PFSK-1 (cell line): ENCODE measurements at regions not wholly inside any gene's neighbourhood (a gene's known extent, or its start where the extent isn't known, plus 50 kb on each side); places are given as distances from the start of the nearest gene placed in this dataset.

Source experiments
- FOXP2 ChIP-seq: optimal IDR thresholded peaks from 2 replicates; pipeline ENCODE3; 2011; ENCODE audit warnings: borderline replicate concordance, control low read depth, inconsistent platforms; ENCODE audit not compliant: insufficient read depth; ENCODE audit errors: extremely low read length, extremely low read depth
- POLR2AphosphoS5 ChIP-seq: IDR thresholded peaks from 2 replicates; pipeline ENCODE4 v1.6.1; 2012; ENCODE audit warnings: low read depth, mild to moderate bottlenecking, control low read depth, low read length, moderate library complexity
- REST ChIP-seq, 2 experiments: IDR thresholded peaks; 2 replicates each; pipeline versions ENCODE4 v1.6.1 to v1.8.0; 2011 to 2012; ENCODE audit warnings: low read depth in 2 of 2, low read length in 2 of 2, control low read depth in 1 of 2, inconsistent platforms in 1 of 2, mild to moderate bottlenecking in 1 of 2, moderate library complexity in 1 of 2; ENCODE audit not compliant: insufficient read depth in 1 of 2
- SIN3A ChIP-seq: IDR thresholded peaks from 2 replicates; pipeline ENCODE4 v1.6.1; 2012; ENCODE audit warnings: mild to moderate bottlenecking, low read length, moderate library complexity, borderline replicate concordance; ENCODE audit not compliant: insufficient read depth
- TAF1 ChIP-seq: IDR thresholded peaks from 2 replicates; pipeline ENCODE4 v1.6.1; 2012; ENCODE audit warnings: low read length, control low read depth, borderline replicate concordance; ENCODE audit not compliant: insufficient read depth

- TF ChIP-seq FOXP2 (no peak), REST (IDR thresholded peaks at IDR 0.05; ENCODE audit: insufficient read depth in 1 of 2, low read depth in 2 of 2, low read length in 2 of 2) (no peak), SIN3A (no peak), POLR2AphosphoS5 (no peak), TAF1 (no peak)
Measured at GRCh38 chr2:18829251-18829902, 240.0 kb upstream of the NT5C1B start.

GRCh38 chr2:18828296-18828695 is 238.9 kb upstream of the NT5C1B start:
- TF ChIP-seq TAF1 (no peak), FOXP2 (no peak), POLR2AphosphoS5 (no peak), REST (IDR thresholded peaks at IDR 0.05; ENCODE audit: insufficient read depth in 1 of 2, low read depth in 2 of 2, low read length in 2 of 2) (no peak), SIN3A (no peak)

- TF ChIP-seq SIN3A = no peak
- no peak for TF ChIP-seq REST (IDR thresholded peaks at IDR 0.05; ENCODE audit: insufficient read depth in 1 of 2, low read depth in 2 of 2, low read length in 2 of 2)
- TF ChIP-seq FOXP2 = no peak
Measured at GRCh38 chr2:18825838-18826237, 236.5 kb upstream of the NT5C1B start.

GRCh38 chr2:18824915-18825314 is 235.5 kb upstream of the NT5C1B start:
- TF ChIP-seq POLR2AphosphoS5 (no peak), FOXP2 (no peak), REST (IDR thresholded peaks at IDR 0.05; ENCODE audit: insufficient read depth in 1 of 2, low read depth in 2 of 2, low read length in 2 of 2) (no peak), TAF1 (no peak), SIN3A (no peak)

GRCh38 chr2:18824325-18824790 is 235.0 kb upstream of the NT5C1B start:
- no peak for TF ChIP-seq REST (IDR thresholded peaks at IDR 0.05; ENCODE audit: insufficient read depth in 1 of 2, low read depth in 2 of 2, low read length in 2 of 2)
- no peak for TF ChIP-seq POLR2AphosphoS5
- no peak for TF ChIP-seq TAF1
- no peak for TF ChIP-seq FOXP2
- no peak for TF ChIP-seq SIN3A
